H9 (cell line): ENCODE measurements at regions not wholly inside any gene's neighbourhood (a gene's known extent, or its start where the extent isn't known, plus 50 kb on each side); places are given as distances from the start of the nearest gene placed in this dataset.

Experiments
- DNase-seq: peaks from one replicate; pipeline ENCODE4 v3.0.0-alpha.2; 2017
- H2AFZ ChIP-seq: one replicate; pipeline ENCODE4 v1.6.1; 2013; ENCODE audit warnings: mild to moderate bottlenecking, low read length, control low read depth, moderate library complexity
- H2AK5ac ChIP-seq: 2 replicates; pipeline ENCODE4 v1.6.1; 2013; ENCODE audit warnings: low read length, control low read depth, mixed read lengths; ENCODE audit not compliant: insufficient read length
- H2BK120ac ChIP-seq: one replicate; pipeline ENCODE4 v1.6.1; 2013; ENCODE audit warnings: low read depth, mild to moderate bottlenecking, low read length, control low read depth, inconsistent platforms; ENCODE audit not compliant: poor library complexity, severe bottlenecking
- H2BK12ac ChIP-seq: 2 replicates; pipeline ENCODE4 v1.6.1; 2013; ENCODE audit warnings: low read length, control low read depth, mixed read lengths, low read depth; ENCODE audit not compliant: insufficient read length
- H2BK15ac ChIP-seq: 2 replicates; pipeline ENCODE4 v1.6.1; 2013; ENCODE audit warnings: low read depth, low read length, control low read depth
- H2BK20ac ChIP-seq: one replicate; pipeline ENCODE4 v1.6.1; 2013; ENCODE audit warnings: low read depth, mild to moderate bottlenecking, low read length, control low read depth, inconsistent platforms; ENCODE audit not compliant: poor library complexity, severe bottlenecking
- H2BK5ac ChIP-seq: 2 replicates; pipeline ENCODE4 v1.6.1; 2013; ENCODE audit warnings: low read length, control low read depth, mixed read lengths; ENCODE audit not compliant: insufficient read length
- H3K14ac ChIP-seq: 2 replicates; pipeline ENCODE4 v1.6.1; 2013; ENCODE audit warnings: low read length, control low read depth; ENCODE audit not compliant: insufficient read depth
- H3K18ac ChIP-seq: 2 replicates; pipeline ENCODE4 v1.6.1; 2013; ENCODE audit warnings: low read depth, mild to moderate bottlenecking, mixed read lengths, low read length, control low read depth; ENCODE audit not compliant: insufficient read length
- H3K23ac ChIP-seq: 2 replicates; pipeline ENCODE4 v1.6.1; 2013; ENCODE audit warnings: low read length, control low read depth, mixed read lengths, low read depth; ENCODE audit not compliant: insufficient read length
- H3K23me2 ChIP-seq: 2 replicates; pipeline ENCODE4 v1.6.1; 2013; ENCODE audit warnings: low read depth, mild to moderate bottlenecking, mixed read lengths, low read length, control low read depth; ENCODE audit not compliant: insufficient read length, poor library complexity, severe bottlenecking
- H3K27ac ChIP-seq: 2 replicates; pipeline ENCODE4 v1.5.1; 2013; ENCODE audit warnings: low read length, control low read depth, mixed read lengths, low read depth; ENCODE audit not compliant: insufficient read length
- H3K27me3 ChIP-seq: 2 replicates; pipeline ENCODE4 v1.6.1; 2013; ENCODE audit warnings: low read length, control low read depth, inconsistent platforms; ENCODE audit not compliant: insufficient read depth
- H3K4ac ChIP-seq: 2 replicates; pipeline ENCODE4 v1.6.1; 2013; ENCODE audit warnings: low read depth, mild to moderate bottlenecking, control low read depth, inconsistent platforms, low read length, moderate library complexity
- H3K4me1 ChIP-seq: 2 replicates; pipeline ENCODE4 v1.6.1; 2013; ENCODE audit warnings: low read length, control low read depth, inconsistent platforms; ENCODE audit not compliant: insufficient read depth
- H3K4me2 ChIP-seq: 2 replicates; pipeline ENCODE4 v1.6.1; 2013; ENCODE audit warnings: low read length, control low read depth, mixed read lengths; ENCODE audit not compliant: insufficient read length, insufficient read depth
- H3K56ac ChIP-seq: 2 replicates; pipeline ENCODE4 v1.6.1; 2013; ENCODE audit warnings: low read depth, mild to moderate bottlenecking, mixed read lengths, low read length, control low read depth; ENCODE audit not compliant: insufficient read length
- H3K79me1 ChIP-seq: 2 replicates; pipeline ENCODE4 v1.6.1; 2013; ENCODE audit warnings: low read depth, mild to moderate bottlenecking, moderate library complexity, low read length, control low read depth, inconsistent platforms; ENCODE audit not compliant: insufficient read depth, poor library complexity, severe bottlenecking
- H3K79me2 ChIP-seq: 2 replicates; pipeline ENCODE4 v1.6.1; 2013; ENCODE audit warnings: low read length, control low read depth, inconsistent platforms; ENCODE audit not compliant: insufficient read depth
- H3K9ac ChIP-seq: 2 replicates; pipeline ENCODE4 v1.6.1; 2013; ENCODE audit warnings: low read length, control low read depth, mixed read lengths; ENCODE audit not compliant: insufficient read length; ENCODE audit errors: extremely low read depth
- H3K9me3 ChIP-seq: one replicate; pipeline ENCODE4 v1.6.1; 2013; ENCODE audit warnings: low read depth, low read length, inconsistent platforms; ENCODE audit not compliant: control insufficient read depth
- H3T11ph ChIP-seq: one replicate; pipeline ENCODE4 v1.6.1; 2013; ENCODE audit warnings: mild to moderate bottlenecking, low read length, control low read depth, inconsistent platforms
- H4K20me1 ChIP-seq: one replicate; pipeline ENCODE4 v1.6.1; 2013; ENCODE audit not compliant: control insufficient read depth, insufficient read length, insufficient read depth
- H4K5ac ChIP-seq: 2 replicates; pipeline ENCODE4 v1.6.1; 2013; ENCODE audit warnings: low read depth, mild to moderate bottlenecking, mixed read lengths, low read length, control low read depth; ENCODE audit not compliant: insufficient read length
- H4K8ac ChIP-seq: replicated peaks from 2 replicates; pipeline ENCODE4 v1.6.1; 2013; ENCODE audit warnings: low read length, control low read depth, mixed read lengths, low read depth; ENCODE audit not compliant: insufficient read length
- H4K91ac ChIP-seq: 2 replicates; pipeline ENCODE4 v1.6.1; 2013; ENCODE audit warnings: low read depth, mild to moderate bottlenecking, moderate library complexity, mixed read lengths, low read length, control low read depth; ENCODE audit not compliant: insufficient read length
- H3K27ac Mint-ChIP-seq, 3 experiments: 2 replicates in 2 of 3; 3 replicates in 1 of 3; pipeline ENCODE4 v1.8.0; 2020 to 2021; ENCODE audit warnings: mixed read lengths in 3 of 3, mild to moderate bottlenecking in 1 of 3, moderate library complexity in 1 of 3
- H3K27me3 Mint-ChIP-seq: 2 replicates; pipeline ENCODE4 v1.8.0; 2021; ENCODE audit warnings: low read depth, mild to moderate bottlenecking, moderate library complexity, mixed read lengths
- H3K36me3 Mint-ChIP-seq, 3 experiments: 2 replicates in 2 of 3; 3 replicates in 1 of 3; pipeline ENCODE4 v1.8.0; 2020 to 2021; ENCODE audit warnings: low read depth in 3 of 3, mixed read lengths in 3 of 3; ENCODE audit not compliant: insufficient read depth in 1 of 3
- H3K4me1 Mint-ChIP-seq, 2 experiments: 2 replicates each; pipeline ENCODE4 v1.8.0; 2020; ENCODE audit warnings: mixed read lengths in 2 of 2
- H3K4me3 Mint-ChIP-seq, 2 experiments: 2 replicates in 1 of 2; 3 replicates in 1 of 2; pipeline ENCODE4 v1.8.0; 2020 to 2021; ENCODE audit warnings: mild to moderate bottlenecking in 2 of 2, mixed read lengths in 2 of 2, moderate library complexity in 1 of 2
- H3K9me3 Mint-ChIP-seq, 2 experiments: 2 replicates in 1 of 2; 3 replicates in 1 of 2; pipeline ENCODE4 v1.8.0; 2020; ENCODE audit warnings: mild to moderate bottlenecking in 2 of 2, mixed read lengths in 2 of 2, moderate library complexity in 1 of 2
- WGBS: extraction: QIAGEN DNeasy Blood & Tissue Kit; methylation state at CpG from one replicate; pipeline ENCODE4 v1.1.7; 2013; ENCODE audit warnings: missing lambda C conversion rate, low lambda C conversion rate, mixed read lengths; ENCODE audit not compliant: insufficient read length; ENCODE audit errors: extremely low coverage; 5-methylcytosine and 5-hydroxymethylcytosine counted together
- TF ChIP-seq, protein P1 (sequence below): fragments of 200-600 bp; sonication (generic); conservative IDR thresholded peaks from 3 replicates; pipeline ENCODE4 v1.8.0; 2021; ENCODE audit warnings: antibody characterized with exemption, mild to moderate bottlenecking

- Histone ChIP-seq H4K5ac (no peak overlapping the region), H3K27ac (no peak overlapping the region), H3K9me3 (no peaks in the 10 kb centered on the region), H4K20me1 (no peaks in the 10 kb centered on the region), H2BK5ac (no peak overlapping the region), H2BK15ac (no peak overlapping the region), H3K79me2 (no peaks in the 10 kb centered on the region), H2AK5ac (no peak overlapping the region), H3K4me1 (no peaks in the 10 kb centered on the region), H3K23me2 (no peaks in the 10 kb centered on the region), H2AFZ (no peak overlapping the region), H3K9ac (no peak overlapping the region), H3K79me1 (no peaks in the 10 kb centered on the region), H3K4ac (no peak overlapping the region), H4K91ac (no peak overlapping the region), H3K18ac (no peak overlapping the region), H2BK120ac (no peak overlapping the region), H3T11ph (no peak overlapping the region), H3K23ac (no peak overlapping the region), H3K4me2 (no peak overlapping the region), H2BK12ac (no peak overlapping the region), H3K14ac (no peak overlapping the region), H4K8ac (no peak overlapping the region), H3K56ac (no peak overlapping the region), H3K27me3 (no peaks in the 10 kb centered on the region), H2BK20ac (no peak overlapping the region)
- no peaks in the 10 kb centered on the region; a peak in 1 of 7 replicates for H3K36me3 Mint-ChIP-seq
- TF ChIP-seq, protein P1, sequence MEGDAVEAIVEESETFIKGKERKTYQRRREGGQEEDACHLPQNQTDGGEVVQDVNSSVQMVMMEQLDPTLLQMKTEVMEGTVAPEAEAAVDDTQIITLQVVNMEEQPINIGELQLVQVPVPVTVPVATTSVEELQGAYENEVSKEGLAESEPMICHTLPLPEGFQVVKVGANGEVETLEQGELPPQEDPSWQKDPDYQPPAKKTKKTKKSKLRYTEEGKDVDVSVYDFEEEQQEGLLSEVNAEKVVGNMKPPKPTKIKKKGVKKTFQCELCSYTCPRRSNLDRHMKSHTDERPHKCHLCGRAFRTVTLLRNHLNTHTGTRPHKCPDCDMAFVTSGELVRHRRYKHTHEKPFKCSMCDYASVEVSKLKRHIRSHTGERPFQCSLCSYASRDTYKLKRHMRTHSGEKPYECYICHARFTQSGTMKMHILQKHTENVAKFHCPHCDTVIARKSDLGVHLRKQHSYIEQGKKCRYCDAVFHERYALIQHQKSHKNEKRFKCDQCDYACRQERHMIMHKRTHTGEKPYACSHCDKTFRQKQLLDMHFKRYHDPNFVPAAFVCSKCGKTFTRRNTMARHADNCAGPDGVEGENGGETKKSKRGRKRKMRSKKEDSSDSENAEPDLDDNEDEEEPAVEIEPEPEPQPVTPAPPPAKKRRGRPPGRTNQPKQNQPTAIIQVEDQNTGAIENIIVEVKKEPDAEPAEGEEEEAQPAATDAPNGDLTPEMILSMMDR, result no peak
- H3K9me3 Mint-ChIP-seq, result no peaks in the 10 kb centered on the region
- no peak for DNase-seq
- no peak overlapping the region for H3K27ac Mint-ChIP-seq
- WGBS, result no CpG with 5 or more reads among the region's 3 CpGs
- H3K4me1 Mint-ChIP-seq, result peaks cover 2 to 7% of the 10 kb centered on the region in 2 experiments; a peak in 3 of 4 replicates
- no peak overlapping the region for H3K4me3 Mint-ChIP-seq
- no peaks in the 10 kb centered on the region; the same call in 1 of the 2 replicates for H3K27me3 Mint-ChIP-seq
Measured at GRCh38 chr1:98344731-98345130, 316.8 kb upstream of the SNX7 start.
